GM18909 (cell line): ENCODE measurements at regions not wholly inside any gene's neighbourhood (a gene's known extent, or its start where the extent isn't known, plus 50 kb on each side); places are given as distances from the start of the nearest gene placed in this dataset.
"Not testable (repeated sequence)": the region's sequence is repeated elsewhere in the genome, so short reads cannot be mapped to it uniquely, and the experiment has no call there.

Experiments
- ATAC-seq: cut with Tn5 transposase; IDR thresholded peaks from one replicate; pipeline ENCODE4 v1.9.1; 2021; ENCODE audit warnings: mild to moderate bottlenecking; ENCODE audit not compliant: unreplicated experiment, poor library complexity

DNA sequence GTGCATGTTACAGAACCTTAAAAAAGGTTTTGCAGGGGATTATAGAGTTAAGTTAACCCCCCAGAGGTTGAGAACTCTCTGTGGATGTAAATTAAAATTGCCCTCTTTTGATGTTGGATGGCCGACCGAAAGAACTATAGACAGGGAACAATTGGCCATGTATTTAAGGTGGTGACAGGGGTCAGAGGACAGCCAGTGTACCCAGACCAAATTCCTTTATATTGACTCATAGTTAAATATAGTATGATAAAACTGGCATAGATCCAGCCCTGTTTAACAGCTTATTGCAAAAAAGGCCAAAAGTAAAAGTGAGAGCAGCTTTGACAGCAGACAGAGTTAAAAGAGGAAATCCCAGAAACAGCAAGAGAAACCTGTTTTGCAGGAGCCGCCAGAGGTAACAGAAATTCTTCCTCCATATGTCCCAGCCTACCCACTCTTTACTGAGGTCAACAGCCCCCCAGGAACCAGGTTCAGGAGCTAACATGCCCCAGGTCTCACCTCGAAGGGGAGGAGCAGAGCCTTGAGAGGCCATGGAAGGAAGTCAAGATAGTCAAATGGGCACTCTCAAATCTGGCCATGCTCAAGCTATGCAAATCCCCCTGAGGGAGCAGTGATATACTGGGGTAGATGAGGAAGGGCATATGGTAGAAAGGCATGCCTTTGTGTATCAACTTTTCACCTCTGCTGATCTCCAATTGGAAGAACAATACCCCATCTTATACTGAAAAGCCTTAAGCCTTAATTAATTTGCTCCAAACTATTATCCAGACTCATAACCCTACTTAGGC, 156.4 kb upstream of the COX7C start:
- no peak for ATAC-seq

DNA sequence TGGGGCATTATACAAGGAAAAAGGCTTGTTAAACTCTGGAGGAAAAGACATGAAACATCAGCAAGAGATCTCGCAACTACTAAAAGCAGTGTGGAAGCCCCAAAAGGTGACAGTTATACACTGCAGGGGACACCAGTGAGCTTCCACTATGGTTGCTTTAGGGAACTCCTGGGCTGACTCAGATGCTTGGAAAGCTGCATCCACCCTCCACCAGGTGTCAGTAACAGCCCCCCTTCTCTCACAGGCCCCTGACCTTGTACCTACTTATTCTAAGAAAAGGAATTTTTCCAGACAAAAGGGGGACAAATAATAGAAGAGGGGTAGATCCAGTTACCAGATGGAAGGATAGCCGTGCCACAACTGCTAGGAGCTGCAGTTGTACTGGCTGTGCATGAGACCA, 154.4 kb upstream of the COX7C start:
- no peak for ATAC-seq

DNA sequence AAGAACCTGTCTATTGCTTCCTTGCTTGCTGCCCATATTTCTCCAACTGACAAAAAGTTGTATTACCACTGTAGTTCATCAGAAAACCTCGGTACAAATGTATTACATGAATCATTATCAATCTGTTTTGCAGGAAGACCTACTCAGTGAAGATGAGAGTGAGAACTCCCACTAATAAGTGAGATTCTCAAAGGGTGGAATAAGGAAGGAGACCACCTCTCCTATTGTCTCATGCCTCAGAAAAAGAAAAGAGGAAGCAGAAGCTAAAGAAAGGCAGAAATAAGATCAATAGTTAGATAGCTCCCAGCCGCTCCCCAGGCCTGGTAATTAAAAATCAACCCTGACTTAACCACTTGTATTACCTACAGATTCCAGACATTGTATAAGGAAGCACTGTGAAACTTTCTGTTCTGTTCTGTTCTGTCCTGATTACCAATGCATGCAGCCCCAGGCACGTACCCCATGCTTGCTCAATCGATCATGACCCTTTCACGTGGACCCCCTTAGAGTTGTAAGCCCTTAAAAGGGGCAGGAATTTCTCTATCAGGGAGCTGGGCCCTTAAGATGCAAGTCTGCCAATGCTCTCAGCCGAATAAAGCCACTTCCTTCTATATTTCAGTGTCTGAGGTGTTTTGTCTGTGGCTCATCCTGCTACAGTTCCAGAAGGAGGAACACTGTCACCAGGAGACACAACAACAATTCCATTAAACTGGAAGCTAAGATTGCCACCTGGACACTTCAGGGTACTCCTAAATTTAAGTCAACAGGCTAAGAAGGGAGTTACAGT, 152.5 kb upstream of the COX7C start:
- no peak for ATAC-seq

DNA sequence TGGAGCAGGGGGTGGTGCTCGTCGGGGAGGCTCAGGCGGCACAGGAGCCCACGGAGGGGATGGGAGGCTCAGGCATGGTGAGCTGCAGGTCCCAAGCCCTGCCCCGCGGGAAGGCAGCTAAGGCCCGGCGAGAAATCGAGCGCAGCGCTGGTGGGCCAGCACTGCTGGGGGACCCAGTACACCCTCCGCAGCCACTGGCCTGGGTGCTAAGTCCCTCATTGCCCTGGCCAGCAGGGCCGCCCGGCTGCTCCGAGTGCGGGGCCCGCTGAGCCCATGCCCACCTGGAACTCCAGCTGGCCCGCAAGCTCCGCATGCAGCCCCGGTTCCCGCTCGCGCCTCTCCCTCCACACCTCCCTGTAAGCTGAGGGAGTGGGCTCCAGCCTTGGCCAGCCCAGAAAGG, 151.0 kb upstream of the COX7C start:
- ATAC-seq: not testable (repeated sequence)

DNA sequence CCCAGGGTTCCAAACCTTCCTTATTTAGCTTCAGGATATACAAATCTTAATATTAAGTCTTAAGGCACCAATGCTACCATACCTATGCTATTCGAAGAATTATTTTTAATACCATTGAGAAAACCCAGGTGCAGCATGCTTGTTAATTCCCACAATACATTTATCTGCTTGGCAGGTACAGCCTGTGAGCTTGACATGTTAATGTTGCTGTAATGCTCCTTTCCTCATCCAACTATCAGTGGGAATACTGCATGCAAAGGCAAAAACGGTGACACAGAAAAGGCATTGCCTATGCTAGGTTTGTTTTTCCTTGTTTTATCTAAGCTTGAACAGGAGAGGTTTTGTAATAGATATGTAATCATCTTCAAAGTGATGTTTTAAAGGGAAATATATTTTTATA, 135.7 kb upstream of the COX7C start:
- ATAC-seq: no peak

DNA sequence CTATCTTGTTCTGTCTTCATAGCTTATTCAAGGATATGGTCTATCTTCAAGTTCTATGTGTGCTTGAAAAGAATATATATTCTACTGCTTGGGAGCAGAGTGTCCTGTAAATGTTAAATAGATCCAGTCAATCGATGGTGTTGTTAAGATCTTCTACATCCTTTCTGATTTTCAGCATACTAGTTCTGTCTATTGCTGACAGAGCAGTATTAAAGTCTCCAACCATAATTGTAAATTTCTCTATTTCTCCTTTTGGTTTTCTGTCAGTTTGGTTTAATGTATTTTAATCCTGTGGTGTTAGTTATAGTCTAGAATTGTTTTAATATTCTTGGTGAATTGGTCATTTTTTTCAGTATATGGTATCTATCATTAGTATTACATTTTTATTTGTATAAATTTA, 124.0 kb upstream of the COX7C start:
- no peak for ATAC-seq

DNA sequence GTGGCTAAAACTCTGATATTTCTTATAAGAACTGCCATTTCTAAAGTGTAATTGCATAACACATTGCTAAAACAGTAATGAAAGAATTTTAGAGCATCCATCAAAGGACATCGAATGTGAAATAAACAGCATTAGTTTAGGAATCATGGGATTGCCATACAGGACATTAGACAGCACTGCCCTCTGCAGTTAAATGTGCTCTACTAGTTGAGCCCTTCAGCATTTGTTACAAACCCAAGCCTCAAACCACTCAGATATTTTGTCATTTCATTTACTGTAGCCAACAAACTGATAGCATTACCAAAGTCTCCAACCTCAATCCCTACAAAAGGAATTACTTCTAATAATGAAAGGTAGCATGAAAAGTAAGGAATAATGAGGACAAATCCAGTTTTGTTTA, 116.8 kb upstream of the COX7C start:
- no peak for ATAC-seq

DNA sequence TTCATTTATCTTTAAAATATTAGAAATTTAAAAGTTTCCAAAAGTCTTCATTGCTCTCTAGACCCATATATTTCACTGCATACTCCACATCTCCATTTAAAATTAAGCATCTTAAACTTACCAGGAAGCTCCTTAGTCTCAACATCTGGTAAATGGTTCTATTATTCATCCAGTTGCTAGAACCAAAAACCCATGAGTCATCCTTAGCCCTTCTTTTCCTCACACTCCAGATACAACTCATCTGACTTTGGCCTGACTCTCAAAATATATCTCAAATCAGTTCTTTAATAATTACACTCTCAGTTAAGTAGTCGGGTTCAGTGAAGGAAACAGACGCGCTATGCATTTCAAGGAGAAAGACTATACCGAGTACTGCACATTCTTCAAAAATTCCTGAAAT, 110.2 kb upstream of the COX7C start:
- no peak for ATAC-seq

DNA sequence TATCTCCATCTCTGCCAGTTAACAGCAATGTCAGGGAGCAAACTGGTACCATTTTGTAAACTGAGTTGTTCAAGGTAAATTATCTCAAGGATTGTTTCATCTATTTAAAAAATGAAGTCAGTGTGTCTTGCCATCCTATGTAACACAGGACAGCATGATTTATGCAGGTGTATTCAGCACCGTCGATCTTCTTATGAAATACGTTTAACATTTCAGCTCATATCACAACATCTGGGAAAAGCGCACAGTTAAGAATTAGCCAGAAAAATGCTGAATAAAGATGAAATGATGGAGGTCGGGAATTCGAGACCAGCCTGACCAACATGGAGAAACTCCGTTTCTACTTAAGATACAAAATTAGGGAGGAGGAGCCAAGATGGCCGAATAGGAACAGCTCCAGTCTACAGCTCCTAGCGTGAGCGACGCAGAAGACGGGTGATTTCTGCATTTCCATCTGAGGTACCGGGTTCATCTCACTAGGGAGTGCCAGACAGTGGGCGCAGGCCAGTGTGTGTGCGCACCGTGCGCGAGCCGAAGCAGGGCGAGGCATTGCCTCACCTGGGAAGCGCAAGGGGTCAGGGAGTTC, 107.3 kb upstream of the COX7C start:
- not testable (repeated sequence) for ATAC-seq

DNA sequence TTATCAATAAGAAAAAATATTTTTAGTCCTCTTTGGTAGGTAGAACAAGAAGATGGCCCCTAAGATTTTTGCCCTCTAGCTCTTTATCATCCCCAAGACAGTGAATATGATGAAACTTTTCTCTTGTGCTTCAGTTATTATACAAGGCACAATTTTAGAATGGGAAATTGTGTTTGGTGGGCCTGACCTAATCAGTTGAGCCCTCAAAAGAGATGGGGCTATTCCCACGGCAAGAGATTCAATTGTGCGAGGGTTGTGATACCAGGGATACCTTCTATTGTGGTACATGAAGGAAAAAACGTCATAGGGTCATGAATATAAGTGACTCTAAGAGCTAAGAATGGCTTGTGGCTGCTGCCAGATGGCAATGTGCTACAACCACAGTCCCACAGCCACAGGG, 94.0 kb upstream of the COX7C start:
- no peak for ATAC-seq

DNA sequence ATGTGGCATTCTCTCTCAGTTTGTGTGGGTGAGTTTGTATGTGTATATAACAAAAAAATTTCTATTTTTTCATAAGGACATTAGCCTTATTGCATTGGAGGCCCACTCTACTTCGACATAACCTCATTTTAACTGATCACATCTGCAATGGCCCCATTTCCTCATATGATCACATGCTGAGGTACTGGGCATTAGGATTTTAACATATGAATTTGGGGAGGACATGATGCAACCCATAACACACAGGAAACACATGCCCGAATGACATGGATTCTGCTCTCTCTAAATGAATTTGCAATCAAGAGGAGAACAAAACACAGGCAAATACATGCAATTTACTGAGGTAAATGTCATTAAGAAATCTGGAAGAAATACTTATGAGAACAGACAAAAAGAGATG, 92.1 kb upstream of the COX7C start:
- ATAC-seq: no peak

DNA sequence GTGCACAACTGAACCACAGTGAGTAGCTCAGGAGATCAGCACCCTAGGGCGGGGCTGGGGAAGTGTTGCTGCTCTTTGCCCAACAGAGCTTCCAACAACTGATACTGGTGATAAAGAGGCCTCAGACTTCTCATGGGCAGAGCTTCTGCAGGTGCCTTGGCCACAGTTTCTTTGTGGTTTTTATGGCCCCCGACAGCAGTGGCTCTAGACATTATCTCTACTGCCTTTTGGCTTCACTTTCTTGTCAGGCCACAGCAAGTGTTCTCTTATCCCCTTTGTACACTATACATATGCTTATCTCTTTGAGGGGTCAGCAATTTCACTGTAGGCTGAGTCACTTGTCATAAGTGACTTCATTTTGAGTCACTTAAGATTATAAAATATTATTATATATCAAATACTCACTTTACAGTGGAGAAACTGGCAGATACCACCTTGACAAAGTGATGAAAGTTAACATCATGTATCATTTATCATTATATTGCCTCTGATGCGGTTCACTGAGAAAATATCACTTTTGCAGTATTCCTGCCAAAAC, 90.9 kb upstream of the COX7C start:
- peak; percentile 71 for ATAC-seq

DNA sequence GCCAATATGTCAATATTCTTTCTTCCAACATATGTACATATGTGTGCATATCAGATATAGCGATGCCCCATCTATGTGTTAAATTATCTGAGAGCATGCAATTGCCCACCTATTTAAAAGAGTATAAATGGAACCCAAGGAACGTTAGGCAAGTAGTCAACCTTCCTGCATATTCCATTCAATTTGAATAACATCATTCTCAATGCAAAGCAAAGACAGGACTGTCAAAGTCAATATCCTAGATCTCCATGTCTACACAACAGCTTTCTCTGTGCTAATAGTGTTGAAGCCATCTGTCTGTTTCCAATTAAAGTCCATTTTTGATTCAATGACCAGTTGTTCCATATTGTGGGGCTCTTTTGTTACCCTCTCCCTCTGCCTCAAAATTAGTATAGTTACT, 85.3 kb upstream of the COX7C start:
- no peak for ATAC-seq

DNA sequence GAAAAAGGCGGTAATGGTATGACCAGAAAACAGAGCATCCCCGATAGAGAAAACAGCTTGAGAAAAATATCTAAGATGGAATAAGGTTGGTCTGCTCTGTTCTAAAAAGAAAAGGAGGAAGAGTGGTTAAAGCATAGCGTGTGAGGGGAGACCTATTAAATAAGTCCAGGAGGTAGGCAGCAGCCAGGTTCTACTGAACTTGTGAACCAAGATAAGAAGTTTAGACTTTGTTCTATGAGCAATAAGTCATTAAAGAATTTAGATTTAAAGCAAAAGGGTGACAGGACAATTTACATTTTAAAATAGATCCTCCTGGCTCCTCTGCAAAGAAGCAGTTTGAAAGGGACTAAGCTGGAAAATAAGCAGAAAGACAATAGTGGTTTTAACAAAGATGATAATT, 81.3 kb upstream of the COX7C start:
- no peak for ATAC-seq

DNA sequence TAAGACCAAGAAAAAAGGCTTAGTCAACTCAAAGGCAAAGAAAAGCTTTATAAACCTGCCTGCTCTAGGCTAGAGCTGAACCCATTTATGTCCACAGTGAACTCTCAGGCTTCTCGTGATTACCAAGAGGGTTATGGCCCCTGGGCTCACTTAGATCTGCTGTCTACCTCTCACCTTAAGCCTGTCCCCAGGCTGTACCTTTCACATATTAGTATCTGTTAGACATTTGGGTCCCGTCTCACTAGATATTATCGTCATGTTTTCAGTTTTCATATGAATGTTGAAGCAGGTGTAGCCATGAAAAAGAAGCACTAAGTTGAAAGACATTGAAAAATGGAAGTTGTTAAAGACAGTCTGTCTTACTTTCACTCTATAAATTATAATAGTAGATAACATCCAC, 75.2 kb upstream of the COX7C start:
- ATAC-seq: peak; percentile 59

DNA sequence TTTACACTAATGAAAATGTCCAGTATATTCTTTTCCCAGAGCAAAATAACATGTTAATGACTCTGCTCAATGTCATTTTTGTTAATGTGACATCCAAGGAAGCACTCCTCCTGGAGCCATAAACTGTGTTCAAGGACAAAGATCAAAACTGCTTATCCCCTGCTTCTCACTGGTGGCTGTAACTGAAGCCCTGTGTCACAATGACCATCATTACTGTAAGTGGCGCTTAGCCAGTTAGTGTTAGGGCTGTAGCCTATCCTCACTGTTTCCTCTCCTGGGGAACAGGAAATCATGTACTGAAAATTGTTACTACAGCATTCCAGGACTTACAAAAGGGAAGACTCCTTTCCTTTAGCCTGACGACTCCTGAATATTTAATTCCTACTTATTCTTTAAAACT, 71.7 kb upstream of the COX7C start:
- no peak for ATAC-seq

DNA sequence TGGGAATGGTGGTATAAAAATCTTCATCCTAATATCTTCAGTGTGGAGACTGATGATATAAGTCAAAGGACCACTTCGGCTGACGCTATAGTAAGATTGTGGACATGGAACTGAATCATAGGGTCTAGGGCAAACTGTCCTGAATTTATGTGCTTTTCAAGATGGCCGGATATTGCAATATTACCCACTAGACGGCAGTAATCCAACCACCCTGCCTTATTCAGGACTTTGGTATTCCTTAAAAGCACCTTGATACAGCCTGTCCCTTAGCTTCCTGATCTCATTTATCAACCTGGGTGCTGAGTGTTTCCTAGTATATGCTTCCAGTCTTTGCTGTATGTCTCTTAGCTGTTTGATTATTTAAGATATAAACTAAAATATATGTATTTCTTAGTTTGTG, 71.2 kb upstream of the COX7C start:
- ATAC-seq: no peak

DNA sequence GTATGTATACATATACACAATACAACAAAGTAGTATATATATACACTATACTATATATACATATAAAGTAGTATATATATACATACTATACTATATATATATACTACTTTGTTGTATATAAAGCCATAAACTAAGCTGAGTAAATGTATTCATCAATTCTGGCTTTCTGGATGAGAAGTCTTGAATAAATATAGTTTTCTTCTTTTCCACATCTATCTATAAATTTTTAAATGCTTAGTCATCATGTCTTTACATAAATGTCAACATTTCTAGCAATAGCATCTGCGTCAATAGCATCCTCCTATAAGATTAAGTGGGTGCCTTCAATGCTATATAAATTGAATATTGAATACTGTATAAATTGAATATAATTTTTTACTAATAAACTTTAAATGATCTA, 63.1 kb upstream of the COX7C start:
- no peak for ATAC-seq

DNA sequence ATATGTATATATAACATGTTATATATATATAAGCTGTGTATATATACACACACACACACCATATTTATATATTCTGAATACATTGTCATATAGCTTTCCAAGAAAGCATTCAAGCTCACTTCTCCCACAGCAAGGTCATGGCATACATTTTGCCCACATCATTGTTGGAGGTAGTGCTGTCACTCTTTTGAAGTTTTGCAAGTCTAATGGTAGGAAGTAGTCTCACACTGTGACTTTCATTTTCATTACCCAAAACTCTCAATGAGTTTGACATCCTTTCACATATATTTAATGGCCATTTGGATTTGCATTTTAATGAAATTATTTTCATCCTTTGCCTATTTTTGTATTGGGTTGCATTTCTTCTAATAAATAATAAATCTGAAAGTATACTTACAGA, 59.8 kb upstream of the COX7C start:
- peak; percentile 63 for ATAC-seq

DNA sequence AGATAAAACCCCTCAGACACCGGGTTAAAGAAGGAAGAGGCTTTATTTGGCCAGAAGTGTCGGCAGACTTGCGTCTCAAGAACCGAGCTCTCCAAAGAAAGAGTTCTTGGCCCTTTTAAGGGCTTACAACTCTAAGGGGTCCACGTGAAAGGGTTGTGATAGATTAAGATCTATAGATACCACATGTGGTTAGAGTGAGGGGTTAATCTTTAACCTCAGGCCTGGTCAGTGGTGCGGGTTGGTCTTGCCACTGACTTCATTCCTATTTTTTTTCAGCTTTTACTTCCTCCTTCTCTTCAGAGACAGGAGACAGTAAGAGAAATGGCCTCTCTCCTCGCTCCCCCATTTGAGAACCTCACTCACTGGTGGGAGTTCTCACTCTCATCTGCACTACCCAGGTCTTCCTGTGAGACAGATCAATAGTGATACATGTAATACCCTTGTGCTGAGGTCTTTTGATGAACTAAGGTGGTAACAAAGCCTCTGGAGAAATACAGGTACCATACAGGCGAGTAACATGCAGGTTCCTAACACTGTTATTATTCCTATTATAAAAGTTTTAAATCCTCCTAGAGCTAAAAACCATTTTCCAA, 52.4 kb upstream of the COX7C start:
- ATAC-seq: peak; percentile 92

DNA sequence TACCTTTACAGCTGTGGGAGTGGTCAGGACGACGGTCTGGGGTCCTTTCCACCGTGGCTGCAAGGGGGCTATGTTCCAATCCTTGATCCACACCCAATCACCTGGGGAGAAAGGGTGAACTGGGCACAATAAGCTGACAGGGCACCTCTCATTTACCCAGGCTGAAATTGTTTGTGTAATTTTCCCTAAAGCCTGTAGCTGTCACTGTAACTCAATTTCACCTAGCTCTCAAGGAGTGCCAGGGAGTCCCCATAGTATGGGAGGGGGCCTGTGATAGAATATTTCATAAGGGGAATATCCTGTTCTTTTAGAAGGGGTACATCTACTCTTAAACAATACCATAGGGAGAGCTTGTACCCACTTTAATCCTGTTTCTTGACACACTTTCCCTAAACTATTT, 51.7 kb upstream of the COX7C start:
- ATAC-seq: not testable (repeated sequence)
